ENCODE measurements at regions not wholly inside any gene's neighbourhood (a gene's known extent, or its start where the extent isn't known, plus 50 kb on each side); places are given as distances from the start of the nearest gene placed in this dataset.

DNA sequence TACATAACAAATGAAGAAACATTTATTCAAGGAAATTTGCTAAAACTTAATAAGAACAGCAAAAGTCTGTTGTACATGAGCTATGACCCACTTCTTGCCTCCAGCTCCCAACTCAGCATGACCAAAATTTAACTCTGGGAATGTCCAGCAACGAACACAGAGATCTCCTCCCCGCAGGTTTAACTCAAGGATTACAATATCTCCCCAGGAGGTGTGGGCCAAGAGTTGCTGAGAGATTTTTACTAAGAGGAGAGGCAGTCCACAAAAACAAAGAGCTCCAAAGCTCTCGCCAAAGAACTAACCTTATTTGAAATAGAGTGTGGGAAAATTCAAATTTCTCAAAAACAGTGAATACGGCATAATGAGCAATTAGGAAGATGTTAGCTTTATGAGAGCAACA, 318.5 kb downstream of the GRB14 start:
- DNase-seq (ENCODE audit: low spot score), result no peak

DNA sequence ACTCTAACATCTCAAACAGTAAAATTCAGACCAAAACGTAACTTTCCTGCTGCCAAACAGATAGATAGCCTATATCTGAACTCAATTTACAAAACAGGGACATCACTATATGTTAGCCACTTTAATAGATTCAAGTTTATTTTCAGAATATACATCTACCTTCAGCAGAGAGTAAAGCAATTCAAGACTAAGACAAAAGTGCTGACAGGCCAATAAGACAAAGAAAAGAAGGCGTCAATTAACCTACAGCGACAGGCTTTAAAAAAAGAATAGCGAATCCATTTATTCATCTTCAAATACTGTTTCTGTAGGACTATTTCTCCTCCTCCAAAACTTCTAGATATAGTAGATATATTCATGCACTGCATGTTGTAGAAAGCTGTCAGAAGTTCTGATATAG, 333.0 kb downstream of the GRB14 start:
- no peak for DNase-seq (ENCODE audit: low spot score)

DNA sequence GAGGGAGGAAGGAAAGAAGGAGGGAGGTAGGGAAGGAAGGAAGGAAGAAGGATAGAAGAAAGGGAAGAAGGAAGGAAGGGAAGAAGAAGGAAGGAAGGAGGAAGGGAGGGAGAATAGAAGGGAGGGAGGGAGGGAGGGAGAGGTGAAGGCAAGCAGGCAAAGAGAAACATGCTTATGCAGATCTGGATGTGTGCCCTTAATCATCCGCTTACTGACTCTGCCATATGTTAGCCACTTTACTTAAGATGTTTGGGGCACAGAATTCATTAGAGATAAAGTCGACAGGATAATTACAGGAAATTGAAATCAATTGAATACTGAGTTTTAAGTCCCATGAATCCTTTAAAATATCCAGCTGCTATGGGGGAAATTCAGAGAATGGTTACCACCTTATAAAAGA, 334.2 kb downstream of the GRB14 start:
- DNase-seq (ENCODE audit: low spot score), result no peak

DNA sequence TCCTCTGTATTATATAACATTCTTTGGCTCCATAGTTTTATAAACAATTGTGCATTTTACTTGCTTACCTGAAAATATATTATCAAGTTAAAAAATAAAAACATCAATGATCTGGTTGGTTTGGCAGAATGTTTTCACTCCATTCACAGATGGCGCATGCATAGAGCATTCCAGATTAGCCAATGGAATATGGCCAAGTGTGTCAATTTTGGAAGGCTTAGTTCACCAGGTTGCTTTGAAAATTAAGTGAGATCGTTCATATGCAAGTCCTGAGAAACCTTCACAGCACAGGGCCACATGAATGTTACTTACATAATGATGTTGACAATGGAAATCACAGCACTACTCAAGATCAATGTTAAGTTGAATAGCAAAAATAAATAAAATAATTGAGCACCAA, 335.7 kb downstream of the GRB14 start:
- DNase-seq (ENCODE audit: low spot score), result no peak

DNA sequence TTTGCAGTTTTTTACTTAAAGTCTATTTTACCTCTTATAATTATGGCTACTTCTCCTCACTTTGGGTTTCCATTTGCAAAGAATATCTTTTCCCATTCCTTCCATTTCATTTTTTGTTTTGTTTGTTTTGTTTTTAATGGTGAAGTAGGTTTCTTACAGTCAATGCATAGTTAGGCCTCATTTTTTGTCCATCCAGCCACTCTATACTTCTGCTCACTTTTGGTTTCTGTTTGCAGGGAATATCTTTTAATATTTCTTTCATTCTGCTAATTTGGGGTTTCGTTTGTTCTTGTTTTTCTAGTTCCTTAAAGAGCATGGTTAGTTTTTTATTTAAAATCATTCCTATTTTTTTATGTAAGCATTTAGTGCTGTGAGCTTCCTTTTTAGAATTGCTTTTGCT, 339.4 kb downstream of the GRB14 start:
- DNase-seq (ENCODE audit: low spot score), result no peak

DNA sequence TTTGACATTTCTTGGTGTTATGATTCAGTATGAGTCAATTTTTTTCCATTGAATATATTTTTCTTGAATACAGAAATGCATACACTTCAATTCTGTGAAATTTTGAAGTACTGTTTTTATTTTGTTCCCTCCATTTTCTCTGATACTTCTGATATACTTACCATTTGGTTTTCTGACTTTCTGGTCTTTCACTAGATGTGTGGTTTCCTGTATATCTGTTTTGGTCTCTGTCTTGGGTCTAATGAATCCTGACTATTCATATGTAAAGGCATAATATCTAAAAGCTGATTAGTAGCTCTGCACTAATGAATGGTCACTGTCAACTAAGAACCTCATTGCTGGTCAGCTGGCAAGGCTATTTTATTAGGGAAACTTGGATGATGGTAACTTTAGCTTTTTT, 345.6 kb downstream of the GRB14 start:
- DNase-seq (ENCODE audit: low spot score), result no peak

DNA sequence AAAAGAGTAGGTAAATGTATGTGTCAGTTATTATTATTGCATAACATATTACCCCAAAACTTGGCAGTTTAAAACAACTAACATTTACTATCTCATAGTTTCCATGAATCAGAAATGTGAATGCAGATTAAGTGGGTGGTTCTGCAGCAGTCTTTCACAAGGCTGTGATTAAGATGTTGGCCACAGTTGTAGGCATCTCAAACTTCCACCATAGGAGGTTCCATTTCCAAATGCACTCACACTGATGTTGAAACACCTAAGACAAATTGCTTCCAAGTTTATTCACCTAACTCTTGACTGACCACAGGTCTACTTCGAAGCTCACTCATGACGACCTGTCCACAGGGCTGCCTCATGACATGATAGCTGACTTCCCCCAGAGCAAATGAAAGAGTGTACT, 360.8 kb downstream of the GRB14 start:
- no peak for DNase-seq (ENCODE audit: low spot score)

DNA sequence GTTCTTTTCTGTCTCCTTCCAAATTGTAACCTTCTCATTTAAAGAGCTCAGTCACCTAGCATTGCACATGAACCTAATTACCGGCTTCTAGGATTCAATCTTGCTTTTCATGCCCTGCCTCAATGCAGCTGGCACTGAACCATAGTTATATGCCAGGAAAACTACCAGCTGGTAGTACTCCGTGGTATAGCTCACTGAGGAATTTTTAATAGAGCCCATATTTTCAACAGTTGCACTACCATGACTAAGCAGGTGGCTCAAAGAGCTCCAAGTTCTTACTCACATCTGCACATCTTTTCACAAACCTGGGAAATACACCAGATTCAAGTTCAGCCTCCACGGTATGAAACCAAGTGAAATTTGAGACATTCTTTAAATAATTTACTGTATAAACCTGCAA, 363.5 kb downstream of the GRB14 start:
- DNase-seq (ENCODE audit: low spot score), result no peak

DNA sequence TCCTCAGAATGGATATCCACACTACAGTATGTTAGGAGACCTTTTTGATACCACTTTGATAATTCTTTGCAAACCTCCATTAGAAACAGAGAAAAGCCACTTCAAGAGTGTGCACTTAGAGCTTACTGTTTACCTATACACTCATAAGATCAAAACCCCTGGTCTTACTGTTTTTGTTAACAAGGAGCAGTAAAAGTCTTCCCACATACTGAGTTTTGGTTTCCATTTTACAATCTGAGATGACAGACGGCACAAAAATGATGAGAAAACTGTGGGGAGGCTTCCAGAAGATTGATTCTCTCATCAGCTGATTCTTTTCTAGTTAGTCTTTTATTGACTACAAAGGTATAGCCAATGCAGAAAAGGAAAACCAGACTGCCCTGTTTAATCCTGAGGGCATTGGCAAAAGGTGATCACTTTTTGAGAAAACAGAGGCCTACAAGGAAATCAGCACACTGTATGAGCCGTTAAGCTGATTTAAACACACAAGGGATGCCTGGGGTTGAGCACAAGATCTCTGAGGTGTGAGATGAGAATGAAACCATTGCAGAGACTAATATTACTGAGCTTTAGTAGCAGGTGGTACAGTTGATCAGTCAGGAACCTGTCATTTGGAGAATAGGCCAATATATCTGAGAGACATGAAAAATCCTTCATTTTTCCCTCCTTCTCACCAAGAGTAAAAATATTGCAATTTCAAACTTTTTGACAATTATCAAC, 368.6 kb downstream of the GRB14 start:
- DNase-seq (ENCODE audit: low spot score), result no peak

DNA sequence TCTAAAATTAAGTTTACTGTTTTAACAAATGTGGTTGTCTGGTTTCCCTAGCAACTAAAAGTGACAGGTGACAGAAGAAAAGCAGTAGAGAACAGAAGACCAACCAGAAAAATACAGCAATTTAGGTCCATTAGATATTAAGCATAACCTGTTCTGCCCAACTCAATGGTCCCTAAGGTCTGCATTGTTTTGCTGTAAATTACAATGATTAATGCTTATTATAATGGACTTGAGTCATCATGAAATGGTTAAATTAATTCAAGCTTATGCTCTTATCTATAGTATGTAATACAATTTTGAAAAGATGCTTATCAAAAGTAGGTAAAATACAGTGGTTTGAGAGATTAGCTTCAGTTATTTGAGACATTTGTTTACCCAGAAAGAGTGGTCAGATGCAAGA, 378.0 kb downstream of the GRB14 start:
- no peak for DNase-seq (ENCODE audit: low spot score)

DNA sequence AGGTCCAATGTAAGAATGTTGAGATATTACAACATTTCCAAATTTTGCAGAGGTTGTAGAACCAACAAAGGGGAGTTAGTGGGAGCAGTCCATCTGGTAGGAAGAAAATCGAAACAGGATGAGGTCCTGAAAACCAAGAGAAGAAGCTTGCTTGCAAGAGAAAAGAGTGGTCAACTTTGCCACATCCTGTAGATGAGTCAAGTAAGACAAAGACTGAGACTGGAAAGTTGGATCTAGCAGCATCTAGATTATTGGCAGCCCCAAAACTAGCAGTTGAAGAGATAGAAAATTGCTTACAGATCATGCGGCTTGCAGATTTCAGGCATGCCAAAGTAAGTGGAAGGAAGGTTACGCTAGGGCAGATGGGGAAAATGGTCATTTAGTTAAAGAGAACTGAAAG, 378.9 kb downstream of the GRB14 start:
- DNase-seq (ENCODE audit: low spot score), result no peak

DNA sequence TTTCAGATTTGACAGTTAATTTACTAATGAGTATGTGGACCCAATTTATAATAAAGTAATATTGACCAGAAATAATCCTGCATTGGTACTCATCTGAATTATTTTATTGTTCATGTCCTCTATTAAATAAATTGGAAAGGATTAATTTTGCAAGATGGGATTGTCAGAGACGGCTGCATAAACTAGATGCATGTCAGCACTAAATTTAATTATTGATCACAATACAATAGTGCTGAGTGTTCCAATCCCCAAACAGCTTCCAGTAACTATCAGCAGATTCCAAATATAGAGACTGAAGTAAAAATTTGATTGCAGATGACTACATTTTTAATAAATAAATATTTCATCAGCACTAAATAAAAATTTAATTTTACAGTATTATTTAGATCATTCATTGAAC, 387.2 kb downstream of the GRB14 start:
- no peak for DNase-seq (ENCODE audit: low spot score)

DNA sequence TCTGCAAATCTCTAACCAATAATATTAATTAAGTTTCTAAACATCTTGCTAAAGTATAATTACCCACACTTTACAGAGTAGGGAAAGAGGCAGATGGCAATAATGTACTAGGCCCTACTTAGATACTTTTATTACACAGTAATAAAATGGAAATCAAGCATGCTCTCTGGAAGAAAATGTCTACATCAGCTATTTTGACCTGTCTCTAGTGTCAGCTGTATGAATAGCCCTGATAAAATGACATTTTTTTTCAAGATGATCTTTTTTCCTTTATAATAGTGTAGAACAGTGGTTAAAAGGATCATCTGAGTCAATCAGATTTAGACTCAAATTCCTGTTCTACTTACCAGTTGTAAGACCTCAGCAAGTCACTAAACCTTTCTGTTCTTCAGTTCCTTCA, 397.3 kb downstream of the GRB14 start:
- no peak for DNase-seq (ENCODE audit: low spot score)

DNA sequence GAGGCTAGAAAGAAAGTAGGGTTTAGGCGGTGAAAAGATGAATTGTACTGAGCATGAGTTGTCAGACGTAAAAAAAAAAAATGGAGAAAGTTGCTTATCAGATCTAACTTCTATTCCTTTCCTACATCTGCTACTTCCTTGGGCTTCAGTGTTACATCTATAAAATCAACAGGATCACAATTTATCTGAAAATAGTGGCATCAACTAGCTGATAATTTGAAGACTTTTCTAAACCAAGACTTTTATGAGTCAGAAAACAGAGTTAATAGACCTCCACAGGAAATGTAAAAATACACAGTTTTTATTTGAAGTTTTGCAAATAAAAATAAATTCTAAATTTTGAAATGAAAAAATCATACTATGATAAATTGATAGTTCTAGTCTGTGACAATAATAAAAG, 399.8 kb downstream of the GRB14 start:
- no peak for DNase-seq (ENCODE audit: low spot score)

DNA sequence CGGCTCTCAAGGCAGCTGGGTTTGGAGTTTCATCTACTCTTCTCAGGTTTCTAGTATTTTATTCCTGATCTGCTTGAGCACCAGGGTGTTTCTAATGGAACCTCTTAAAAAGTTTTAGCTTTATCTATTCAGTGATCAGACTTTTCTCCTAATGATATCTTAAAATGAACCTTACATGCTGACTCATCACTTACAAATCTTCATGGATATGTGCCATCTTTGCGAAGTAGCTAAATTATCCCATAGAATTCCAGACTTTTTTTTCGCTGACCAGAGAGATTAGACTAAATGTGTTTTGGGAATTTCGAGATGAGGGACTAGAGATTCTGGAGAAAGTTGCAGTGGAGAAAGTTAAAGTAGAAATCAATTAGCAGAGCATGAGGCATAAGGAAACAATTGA, 401.0 kb downstream of the GRB14 start:
- DNase-seq (ENCODE audit: low spot score), result no peak

DNA sequence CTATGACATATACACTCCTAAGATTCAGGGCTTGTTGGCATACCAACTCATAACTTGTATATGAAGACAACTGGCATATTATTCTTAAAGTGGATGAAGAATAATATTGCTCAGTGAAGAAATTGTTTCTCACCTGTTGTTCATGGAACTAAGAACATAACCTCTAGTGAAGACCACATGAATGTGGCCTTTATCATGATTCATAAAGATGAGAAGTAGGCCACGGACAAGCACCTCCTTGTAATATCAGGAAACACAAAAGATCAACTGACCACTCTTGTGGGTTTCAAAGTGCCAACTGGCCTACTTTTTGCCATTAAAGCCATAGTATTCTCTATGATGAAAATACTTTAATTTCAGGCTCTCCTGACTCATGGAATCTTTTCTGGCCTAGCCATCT, 407.4 kb downstream of the GRB14 start:
- no peak for DNase-seq (ENCODE audit: low spot score)

DNA sequence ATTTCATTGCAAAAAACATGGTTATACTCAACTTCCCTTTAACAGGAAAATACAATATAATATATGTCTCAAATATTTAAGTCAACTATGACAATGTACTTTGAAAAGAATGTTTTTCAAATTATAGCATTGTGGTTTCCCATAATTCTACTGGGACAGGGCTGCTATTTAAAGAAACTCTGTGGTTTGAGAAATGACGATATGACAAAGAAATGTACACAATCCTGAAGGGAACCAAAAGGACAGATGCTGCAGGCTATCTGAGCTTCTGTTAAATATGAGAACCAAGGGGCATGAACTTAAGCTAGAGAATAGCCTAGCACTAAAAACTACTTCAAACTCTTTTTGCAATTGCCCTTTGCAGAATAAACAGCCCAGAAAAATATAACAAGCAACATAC, 415.9 kb downstream of the GRB14 start:
- no peak for DNase-seq (ENCODE audit: low spot score)

DNA sequence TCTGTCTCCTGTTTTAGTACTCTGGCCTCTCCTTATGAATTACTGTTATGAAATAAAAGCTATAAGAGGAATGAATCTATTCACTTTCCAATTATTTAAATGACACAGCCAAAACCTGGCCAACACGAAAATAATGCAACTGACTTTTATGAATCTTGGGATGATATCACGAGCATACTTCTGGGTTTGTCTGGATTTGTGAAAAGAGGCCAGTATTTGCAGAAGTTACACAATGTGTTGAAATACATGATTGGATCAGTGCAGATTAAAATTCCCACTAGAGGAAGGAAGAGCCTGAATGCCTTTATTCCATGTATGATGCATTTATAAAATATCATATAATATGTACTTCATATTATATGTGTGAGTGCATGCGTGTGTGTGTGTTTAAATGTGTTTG, 418.2 kb downstream of the GRB14 start:
- no peak for DNase-seq (ENCODE audit: low spot score)

DNA sequence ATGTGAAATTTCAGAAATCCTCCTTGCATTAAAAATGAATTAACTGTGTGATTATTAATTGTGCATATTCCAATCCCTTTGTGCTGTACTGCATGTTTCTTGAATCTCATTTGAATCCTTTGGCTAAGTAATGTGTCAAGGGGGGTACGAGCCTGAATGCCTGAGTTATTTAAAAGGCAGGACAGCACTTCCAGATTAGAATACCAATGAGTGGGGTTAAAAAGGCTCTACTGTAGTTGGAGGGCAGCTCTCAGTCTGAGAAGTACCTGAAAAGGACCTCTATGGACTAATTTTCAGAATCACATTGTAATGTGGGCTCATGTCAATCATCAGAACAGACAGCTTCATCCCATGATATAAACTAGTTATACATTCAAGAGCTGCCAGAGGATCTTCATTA, 423.0 kb downstream of the GRB14 start:
- DNase-seq (ENCODE audit: low spot score), result no peak

DNA sequence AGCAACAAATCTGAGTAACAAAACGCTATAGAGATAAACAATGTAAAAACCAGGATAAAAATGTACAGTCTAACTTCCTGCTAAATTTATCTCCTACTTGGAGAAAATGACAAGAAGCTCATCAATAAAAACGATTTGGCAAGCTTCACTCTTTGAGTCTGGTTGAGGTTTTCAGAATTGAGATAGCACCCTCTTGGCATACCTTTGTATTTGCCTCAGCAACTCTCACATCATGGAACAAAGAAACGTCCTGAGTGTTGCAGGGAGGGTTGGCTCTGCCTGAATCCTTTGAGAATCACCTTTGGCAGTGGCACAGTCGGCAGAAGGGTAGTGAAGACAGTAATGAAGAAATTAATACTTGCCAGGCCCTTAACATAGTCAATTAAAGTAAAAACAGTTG, 430.6 kb downstream of the GRB14 start:
- DNase-seq (ENCODE audit: low spot score), result no peak

DNA sequence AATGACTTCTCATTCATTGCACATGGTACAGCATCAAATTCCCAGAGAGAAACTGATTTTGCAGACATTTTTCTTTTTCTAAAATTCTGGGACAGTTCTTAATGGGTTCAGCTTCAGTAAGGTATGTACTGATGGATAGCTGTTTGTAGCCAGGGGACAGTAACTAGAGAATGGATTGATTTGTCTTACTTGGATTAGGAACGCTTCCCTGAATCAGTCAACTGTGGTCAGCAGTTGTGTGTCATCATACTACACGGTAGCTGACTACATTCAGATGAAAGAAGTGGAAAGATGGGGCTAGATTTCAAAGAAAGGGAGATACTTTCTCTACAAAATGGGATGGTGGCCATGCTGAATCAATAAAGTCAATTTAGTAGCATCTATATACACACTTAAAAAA, 431.4 kb downstream of the GRB14 start:
- no peak for DNase-seq (ENCODE audit: low spot score)

DNA sequence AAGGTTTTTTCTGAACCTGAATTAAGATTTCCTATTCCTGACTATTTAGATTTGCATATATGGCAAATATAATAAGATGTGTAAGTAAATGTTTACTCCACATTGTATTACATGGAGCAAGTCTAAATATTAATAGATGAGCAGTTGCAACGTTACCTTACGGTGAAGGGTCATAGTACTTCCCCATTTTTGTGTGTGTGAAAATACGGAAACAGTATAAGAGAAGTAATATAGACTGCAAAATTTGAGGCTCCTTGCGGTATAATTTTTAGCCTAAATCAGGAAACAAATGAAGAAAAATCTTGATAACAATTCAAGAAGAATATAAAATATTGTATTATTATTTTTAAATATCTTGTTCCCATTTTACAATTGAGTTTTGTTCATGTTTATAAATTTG, 434.2 kb downstream of the GRB14 start:
- DNase-seq (ENCODE audit: low spot score), result no peak

DNA sequence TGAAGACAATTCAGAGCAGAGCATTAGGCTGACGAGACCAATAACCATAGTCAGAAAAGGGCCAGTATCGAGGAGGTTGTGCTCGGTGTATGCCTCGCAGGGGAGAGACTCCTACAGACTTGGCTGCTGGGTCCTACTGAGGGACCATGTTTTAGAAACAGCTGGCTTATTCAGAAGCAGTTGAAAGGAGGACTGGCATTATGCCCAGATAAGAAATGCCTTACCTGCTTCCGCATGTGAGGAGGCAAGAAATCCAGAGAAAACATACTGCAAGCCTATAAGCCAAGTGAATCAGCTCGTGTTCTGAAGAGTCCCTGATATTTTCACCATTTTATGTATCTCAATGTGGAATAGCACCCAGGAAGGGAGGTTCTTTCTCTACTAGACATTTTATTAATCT, 434.7 kb downstream of the GRB14 start:
- no peak for DNase-seq (ENCODE audit: low spot score)

DNA sequence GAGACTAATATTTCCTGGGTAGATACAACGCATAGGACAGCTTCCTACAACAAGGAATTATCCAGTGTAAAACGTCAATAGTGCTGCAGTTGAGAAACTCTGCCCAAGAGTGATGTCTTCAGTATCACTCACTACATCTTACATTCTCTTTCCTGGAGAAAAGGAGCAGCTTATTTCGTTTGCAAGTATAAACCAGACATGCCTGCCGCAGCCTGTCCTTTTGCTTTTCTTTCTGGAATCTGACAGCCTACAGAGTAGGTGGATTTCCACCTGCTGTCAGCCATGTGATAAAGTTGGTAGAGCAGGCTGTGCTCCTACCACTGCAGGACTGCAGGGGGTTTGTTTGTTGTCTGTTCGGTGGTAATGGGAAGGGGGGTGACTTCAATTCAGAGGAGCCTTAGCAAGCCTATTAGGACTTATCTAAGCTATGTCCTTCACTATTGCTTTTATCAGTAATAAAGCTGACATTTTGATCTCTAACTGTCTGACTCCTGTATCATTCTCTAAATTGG, 439.1 kb downstream of the GRB14 start:
- no peak for DNase-seq (ENCODE audit: low spot score)

Measured in ecto neural progenitor cell (in vitro differentiated cells).